GM18498 (cell line): ENCODE measurements at regions not wholly inside any gene's neighbourhood (a gene's known extent, or its start where the extent isn't known, plus 50 kb on each side); places are given as distances from the start of the nearest gene placed in this dataset.

ENCODE experiments used
- ATAC-seq: cut with Tn5 transposase; IDR thresholded peaks from one replicate; pipeline ENCODE4 v1.9.1; 2021; ENCODE audit warnings: mild to moderate bottlenecking, moderate library complexity; ENCODE audit not compliant: unreplicated experiment

DNA sequence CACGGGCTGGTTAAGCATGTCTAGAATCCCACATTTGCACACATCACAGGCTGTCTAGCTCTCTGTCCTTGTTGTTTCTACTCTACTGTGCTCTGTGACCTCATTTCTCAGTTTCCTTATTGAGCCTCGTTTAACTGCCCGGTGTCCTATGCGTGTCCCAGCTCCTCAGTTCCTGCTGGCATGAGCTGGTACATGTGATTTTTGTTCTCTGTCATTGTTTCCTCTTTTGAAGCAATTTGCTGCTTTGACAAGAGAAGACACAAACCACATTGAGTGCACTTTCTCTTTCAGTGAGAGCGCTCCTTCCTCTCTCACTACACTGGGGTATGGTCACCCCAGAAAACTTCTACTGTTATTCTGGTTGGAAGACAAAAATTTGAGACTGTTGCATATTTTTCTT lies 563.5 kb downstream of the PDCD6IP start:
- ATAC-seq = peak; percentile 98

- no peak for ATAC-seq
Measured at GRCh38 chr3:34362910-34363309, 564.5 kb downstream of the PDCD6IP start.

- no peak for ATAC-seq
Measured at GRCh38 chr3:34363881-34364280, 565.5 kb downstream of the PDCD6IP start.

GRCh38 chr3:34364335-34364734 lies 565.9 kb downstream of the PDCD6IP start:
- ATAC-seq = no peak

DNA sequence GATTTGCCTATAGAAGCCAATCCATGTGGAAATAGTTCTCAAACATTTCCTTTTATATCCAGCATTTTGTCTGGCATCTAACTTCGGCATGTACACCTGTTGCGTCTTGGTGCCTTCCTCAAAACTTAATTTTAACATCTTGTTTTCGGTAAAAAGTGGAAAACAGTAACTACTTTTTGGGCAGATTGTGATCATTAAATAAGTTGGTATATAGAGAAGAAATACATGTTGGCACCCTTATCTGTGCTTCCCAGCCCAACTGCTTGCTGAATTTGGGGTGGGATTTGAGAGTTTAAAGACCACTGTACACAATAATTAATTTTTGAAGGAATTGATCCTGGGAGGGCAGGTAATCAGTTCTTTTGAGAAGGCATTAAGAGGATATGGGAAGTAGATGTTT lies 566.8 kb downstream of the PDCD6IP start:
- no peak for ATAC-seq

GRCh38 chr3:34365771-34366170 lies 567.3 kb downstream of the PDCD6IP start:
- no peak for ATAC-seq

DNA sequence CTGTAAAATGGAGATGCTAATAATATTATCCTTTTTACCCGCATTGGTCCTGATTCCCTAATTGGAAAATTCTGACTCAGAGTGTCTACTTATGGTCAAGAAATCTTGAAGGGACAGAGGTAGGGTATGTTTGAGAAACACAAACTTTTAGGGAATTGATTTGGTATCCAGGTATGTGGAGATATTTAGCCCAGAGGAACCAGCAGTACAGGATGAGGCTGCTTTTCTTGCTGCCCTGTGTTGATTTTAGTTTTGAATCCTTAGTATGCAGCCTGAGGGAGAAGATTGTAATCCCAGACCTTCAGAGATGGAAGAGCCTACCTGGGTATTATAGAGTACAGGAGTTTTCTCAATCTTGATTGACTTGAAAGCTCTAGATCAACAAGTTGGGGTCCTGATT lies 569.1 kb downstream of the PDCD6IP start:
- ATAC-seq = no peak

DNA sequence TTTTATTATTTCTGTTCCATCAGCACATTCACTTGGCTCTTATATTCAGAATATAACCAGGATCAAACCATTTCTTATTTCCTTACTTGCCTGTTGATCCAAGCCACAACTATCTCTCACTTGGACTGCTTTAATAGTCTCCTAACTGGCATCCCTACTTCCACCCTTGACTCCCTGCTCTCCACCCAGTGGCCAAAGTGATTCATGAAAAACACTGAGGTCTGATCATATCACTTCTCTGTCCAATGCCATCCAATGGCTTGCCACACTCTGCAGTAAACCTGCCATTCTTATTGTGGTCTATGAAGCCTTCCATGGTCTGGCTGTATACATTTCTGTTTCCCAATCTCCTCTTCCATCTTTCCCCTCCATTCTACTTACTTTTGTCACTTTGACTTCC lies 576.1 kb downstream of the PDCD6IP start:
- no peak for ATAC-seq

DNA sequence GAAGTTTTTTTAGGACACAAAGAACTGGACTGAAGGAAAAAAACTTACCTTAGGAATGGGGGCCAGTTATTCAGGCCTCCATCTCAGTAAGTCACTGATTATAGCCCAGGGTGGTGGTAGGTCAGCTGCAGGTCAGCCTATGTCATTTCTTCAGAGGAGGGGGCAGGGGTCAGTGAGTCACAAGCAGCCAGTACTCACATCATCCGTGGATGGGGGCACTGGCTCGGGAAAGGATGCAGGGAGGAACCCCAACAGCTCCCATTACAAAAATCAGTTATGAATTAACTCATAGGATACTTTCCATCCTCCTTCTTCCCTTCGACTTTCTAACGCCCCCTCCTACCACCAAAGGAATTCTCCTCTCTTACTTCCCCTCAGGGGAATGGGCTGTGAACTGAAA lies 578.3 kb downstream of the PDCD6IP start:
- ATAC-seq = no peak

- no peak for ATAC-seq
Measured at GRCh38 chr3:34377961-34378360, 579.5 kb downstream of the PDCD6IP start.

DNA sequence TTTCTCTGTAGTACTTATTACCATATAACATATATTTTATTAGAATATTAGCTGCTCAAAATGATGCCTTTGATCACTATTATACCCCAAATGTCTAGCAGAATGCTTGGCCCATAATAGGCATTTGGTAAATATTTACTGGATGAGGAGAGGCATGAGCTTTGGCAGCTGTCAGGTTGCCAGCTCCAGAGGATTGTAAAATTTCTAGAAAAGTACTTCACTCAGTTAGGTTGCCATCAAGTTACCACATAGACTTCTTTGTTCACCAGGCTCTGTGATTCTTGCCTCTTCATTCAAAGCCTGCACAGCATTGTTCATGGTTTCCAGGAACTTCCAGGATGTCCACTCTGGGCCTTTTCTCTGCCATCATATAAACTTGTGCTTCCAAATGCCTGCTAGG lies 582.8 kb downstream of the PDCD6IP start:
- no peak for ATAC-seq

DNA sequence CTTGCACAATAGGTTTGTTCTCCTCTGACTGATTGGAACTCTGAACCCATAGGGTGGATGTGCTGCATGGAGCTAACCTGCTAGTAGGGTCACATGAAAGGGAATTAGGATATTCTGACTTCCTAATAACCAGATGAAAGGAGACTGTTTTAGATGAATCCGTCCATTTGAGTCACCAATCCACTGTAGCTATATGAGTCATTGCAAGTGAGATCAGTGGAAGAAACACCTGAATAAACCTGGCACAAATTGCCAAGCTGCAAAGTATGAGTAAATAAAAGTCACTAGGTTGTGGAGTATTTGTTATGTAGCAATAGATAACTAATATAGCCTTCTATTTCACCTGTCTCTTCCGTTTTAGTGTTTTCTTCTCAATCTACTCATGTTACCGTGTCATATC lies 584.4 kb downstream of the PDCD6IP start:
- no peak for ATAC-seq

- ATAC-seq = no peak
Measured at GRCh38 chr3:34386309-34386708, 587.9 kb downstream of the PDCD6IP start.

GRCh38 chr3:34387826-34388564 lies 589.6 kb downstream of the PDCD6IP start:
- ATAC-seq = no peak

DNA sequence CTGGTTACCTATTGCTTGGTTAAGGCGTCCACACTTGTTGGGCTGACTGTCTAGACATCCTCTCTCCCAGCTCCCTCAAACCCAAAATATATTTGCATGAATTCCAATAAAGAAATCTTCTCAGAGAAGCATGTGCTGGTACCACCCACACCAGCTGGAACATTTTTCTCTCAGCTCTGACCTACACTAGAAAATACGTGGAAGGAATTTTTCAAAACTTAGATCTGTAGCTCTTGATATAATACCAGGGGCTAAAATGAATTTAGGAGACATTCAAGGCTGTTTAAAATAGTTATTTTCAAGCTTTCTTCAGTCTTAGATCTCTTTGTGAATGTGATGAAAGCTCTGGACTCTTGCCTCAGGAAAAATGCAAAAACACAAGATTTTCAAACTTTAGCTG lies 590.4 kb downstream of the PDCD6IP start:
- ATAC-seq = no peak

- no peak for ATAC-seq
Measured at GRCh38 chr3:34394978-34395748, 596.7 kb downstream of the PDCD6IP start.

DNA sequence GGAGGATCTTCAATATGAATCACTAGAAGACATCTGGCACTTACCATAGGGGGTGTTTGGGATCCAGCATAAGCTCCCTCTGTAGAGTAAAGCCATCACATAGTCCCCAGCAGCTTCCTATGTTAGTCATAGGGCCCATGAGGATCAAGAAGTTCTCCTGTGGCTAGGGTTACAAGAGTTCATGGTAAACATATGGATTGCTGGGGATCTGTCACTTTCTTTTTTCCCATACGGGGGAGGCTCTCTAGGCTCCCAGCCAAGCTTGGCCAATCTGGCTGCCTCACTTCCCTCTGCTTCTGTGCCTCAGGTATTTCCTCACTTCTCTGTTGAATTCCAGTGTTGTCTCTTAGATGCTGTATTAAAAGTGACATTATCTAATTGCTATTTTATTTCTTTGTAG lies 597.9 kb downstream of the PDCD6IP start:
- ATAC-seq = no peak

- ATAC-seq = no peak
Measured at GRCh38 chr3:34396956-34397355, 598.5 kb downstream of the PDCD6IP start.

- ATAC-seq = no peak
Measured at GRCh38 chr3:34399401-34399800, 601.0 kb downstream of the PDCD6IP start.

DNA sequence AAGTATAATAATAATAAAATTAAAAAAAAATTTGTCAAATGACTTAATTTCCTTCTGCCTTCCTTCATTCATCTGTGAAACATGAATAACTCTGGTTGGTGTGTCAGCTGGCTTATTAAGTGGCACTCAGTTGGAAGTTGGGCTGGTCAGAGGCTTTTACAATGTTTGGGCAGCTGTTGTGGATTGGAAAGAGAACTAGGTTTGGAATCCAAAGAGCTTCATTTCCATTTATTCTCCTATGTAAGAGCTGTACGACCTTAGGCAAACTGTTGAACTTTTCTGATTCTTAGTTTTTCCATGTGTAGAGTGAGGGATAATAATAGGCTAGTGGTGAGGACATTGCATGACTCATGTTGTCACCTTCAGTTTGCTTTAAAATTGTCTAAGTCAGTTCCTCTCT lies 606.7 kb downstream of the PDCD6IP start:
- ATAC-seq = no peak

DNA sequence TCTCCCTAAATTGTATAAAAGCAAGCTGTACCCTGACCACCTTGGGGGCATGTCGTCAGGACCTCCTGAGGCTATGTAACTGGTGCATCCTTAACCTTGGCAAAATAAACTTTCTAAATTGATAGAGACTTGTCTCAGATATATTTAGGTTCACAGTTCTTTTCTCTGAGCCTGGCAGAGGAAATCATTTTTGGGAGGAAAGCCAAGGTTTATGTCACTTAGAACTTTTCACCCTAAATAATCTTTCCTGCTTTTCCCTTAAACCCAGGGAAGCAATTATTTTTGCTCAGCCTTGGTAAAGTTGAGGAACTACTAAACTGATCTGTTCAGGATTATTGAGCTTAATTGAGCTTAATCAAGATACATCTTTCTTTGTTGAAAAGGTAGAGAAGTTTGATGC lies 608.9 kb downstream of the PDCD6IP start:
- ATAC-seq = no peak

GRCh38 chr3:34408088-34408487 lies 609.7 kb downstream of the PDCD6IP start:
- ATAC-seq = peak; percentile 73
